ENCODE measurements at regions not wholly inside any gene's neighbourhood (a gene's known extent, or its start where the extent isn't known, plus 50 kb on each side); places are given as distances from the start of the nearest gene placed in this dataset.
"Not testable (repeated sequence)": the region's sequence is repeated elsewhere in the genome, so short reads cannot be mapped to it uniquely, and the experiment has no call there.

DNA sequence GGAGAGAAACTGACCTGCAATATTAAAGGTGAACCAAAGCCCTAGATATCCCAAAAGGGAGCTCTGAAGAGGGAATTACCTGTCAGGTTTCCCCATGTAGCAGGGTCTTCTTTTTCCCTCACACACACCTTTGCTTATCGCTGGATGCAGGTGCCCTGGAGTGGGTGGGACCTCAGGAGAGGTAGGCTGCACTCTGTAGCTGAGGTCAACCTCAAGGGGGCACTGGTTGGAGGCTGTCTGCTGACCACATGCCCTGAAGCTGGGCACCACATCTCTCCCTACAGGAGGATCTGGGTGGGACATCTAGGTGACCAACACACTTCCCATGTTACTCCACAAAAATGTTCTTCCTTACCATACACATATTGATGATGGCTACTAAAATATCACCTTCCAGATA is 298.7 kb upstream of the USP25 start:
- DNase-seq (ENCODE audit: low read depth): no peak

DNA sequence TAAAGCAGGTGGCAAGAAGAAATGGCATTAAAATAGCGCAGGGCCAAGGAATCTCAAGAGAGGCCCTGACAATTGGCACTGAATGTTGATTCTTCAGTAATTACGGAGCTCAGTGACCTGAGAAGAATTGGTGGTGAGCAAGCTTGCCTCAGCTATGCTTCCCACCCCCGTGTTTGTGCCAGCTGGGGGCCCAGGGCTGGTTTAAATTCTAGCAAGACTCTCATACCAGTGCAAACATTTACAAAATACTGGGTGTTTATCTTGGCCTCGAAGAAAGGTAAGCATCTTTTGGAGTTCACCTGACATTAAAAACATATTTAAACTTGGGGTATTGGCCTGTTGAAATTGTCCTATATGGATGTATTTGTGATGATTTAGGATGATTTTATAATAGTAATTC is 296.7 kb upstream of the USP25 start:
- DNase-seq (ENCODE audit: low read depth): no peak

DNA sequence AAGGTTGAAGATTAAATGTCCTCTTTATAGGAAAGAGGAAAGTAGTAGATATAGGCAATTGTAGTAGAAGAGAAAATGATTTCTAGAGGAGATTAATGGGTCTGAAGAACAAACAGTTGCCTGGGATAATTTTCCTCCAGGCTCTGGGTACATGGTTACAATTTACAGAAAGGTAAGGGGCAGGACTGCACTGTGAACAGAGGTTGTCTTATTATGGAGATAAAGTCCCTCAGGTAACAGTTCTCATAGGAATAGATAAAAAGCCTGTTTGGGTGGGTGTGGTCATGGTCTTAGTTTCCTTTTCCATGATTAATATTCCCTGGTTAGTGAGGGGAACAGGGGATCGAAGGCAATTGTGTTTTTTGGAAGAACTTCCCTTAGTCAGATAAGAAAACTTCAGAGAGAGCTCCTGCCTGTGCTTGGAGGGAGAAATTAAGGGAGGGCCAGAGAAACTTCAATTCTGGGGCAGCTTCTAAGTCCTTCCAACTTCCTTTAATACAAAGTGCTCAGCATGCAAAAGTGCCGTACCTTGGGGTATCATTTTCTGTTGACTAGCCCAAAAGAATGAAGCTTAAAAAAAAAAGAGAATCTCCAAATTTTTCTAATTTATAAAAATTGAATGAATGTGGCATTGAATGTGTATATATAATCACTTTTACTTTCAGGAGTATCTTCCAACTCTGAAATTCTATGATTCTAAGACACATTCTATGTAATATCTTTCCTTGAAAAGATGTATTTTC is 295.4 kb upstream of the USP25 start:
- DNase-seq (ENCODE audit: low read depth): no peak

DNA sequence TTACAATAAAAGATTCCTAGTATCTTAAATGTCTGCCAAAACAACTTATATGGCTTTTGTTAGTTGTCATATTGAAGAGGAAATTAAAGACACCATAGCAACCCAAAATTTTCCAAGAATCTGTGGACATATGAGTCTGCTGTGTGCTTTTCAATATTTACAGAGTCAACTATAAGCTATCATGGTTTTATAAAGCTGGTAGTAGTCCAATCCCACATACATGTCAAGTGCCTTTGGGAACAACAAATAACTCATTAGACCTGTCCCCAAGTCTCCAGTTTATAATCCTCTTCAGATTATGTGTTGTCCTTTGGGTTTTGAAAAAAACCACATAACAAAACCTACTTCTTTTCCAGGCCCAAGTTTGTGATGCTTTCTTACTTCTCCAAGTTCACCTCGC is 293.8 kb upstream of the USP25 start:
- no peak for DNase-seq (ENCODE audit: low read depth)

DNA sequence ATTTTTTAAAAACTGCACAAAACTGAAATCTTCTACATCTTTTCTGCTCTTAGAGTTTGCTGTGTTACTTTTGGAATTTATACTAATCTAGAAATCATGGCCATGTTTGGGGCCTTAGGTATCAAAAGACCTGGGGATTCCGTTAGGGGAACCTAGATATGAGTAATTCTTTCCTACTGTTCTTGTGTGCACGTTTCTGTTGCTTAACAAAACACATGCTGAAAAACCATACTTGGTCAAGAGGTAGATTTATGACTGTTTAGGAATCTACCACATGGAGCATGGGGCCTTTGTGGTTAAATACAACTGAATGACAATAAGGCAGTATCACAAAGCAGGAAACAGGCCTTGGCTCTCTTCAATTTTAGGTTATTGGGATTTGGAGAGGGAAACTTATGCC is 291.9 kb upstream of the USP25 start:
- DNase-seq (ENCODE audit: low read depth): peak; percentile 59

DNA sequence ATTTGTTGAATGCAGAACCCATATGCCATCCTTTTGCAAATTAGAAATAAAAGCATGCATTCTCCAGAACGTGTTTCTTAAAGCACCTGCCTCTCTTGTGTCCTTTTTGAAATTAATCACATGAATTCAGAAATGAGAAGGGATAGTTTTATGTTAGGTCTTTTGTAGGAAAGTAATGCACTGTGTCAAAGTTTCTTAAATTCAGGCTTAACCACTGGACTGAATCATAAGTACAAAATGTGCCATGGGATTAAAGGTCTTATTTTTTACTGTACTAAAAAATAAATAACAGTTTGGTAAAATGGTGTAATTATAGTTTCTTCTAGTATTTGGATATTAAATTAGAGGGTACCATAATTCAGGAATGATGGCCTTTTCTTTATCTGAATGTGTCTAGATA is 290.1 kb upstream of the USP25 start:
- DNase-seq (ENCODE audit: low read depth): no peak

DNA sequence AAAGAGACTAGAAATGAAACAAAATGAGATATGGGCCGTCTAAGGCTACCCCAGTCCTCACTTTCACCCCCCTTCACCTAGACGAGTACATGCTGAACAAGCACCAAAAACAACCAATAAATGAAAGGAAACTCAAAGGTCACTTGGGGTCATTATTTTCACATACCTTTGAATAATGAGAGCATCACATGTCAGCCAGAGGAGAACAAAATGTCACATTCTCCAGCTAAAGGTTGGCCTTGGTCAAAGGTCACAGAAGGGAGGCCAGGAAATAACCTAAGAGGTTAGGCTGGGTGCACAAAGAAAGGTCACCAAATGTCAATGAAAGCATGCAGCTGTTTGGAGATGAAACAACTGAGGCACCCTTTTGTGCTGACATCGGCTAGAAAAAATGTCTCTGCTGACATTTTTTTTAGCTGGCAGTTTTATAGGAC is 288.7 kb upstream of the USP25 start:
- no peak for DNase-seq (ENCODE audit: low read depth)

DNA sequence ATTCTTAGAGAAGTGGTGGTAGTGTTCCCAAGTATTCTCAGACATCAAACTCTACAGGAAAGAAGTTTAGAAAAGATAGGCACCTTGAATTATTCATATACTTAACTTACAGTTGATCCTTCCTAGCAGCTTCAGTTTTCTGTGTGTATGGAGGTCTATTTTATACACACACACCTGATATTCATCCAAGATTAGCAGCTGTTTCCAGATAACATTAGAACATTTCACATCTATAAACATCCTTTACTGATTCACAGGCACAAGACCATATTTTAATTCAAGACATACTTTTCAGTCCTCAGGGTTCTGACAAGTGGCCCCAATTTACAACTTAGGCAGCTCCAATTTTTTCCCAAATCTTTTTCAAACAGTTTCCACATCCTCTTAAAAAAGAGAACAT is 287.8 kb upstream of the USP25 start:
- no peak for DNase-seq (ENCODE audit: low read depth)

DNA sequence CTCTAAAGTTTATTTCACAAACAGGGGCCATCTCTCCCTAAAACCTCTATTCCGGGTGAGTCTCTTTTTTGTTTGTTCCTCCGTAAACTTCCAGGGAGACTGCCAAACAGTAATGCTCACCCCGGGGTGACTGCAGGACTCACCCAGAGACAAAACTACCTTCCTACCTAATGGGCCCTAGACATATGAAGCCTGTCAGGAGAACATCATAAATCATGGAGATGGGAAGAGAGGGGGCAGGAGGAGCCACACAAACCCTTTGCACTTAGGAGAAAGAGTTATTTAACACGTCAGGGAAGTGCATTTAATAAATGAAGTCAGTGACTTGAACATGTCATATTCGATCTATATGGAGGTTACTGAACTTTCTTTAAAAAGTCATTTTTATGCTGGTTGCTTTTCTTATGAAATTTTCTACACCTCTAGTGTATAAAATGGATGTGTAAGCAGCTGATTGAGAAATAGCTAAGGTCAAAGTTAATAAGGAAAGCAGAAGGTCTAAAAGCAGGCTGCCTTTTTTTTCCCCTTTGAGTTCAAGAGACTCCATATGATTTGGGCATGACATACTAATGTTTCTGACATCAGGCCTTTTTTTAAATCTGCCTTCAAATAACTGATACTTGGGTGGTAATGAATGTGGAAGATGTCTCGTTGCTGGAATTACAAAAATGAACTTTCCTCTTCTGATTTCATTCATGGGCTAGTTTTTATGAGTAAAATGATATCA is 286.9 kb upstream of the USP25 start:
- no peak for DNase-seq (ENCODE audit: low read depth)

DNA sequence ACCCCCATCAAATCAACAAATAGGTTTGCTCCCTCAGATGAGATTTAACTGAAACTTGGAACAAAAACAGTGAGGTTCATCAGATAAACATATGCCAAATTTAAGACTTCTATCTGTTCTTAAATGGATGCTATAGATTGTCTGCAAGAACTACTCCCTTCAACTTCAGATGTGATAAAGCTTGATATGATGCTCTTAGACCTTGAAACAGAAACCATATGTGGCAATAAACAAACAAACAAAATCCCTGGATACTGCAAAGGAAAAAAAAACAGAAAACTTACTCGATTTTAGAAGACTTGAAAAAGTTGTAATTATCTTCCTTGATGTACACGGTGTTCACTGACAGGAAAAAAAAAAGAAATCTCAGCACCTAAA is 286.1 kb upstream of the USP25 start:
- DNase-seq (ENCODE audit: low read depth): no peak

DNA sequence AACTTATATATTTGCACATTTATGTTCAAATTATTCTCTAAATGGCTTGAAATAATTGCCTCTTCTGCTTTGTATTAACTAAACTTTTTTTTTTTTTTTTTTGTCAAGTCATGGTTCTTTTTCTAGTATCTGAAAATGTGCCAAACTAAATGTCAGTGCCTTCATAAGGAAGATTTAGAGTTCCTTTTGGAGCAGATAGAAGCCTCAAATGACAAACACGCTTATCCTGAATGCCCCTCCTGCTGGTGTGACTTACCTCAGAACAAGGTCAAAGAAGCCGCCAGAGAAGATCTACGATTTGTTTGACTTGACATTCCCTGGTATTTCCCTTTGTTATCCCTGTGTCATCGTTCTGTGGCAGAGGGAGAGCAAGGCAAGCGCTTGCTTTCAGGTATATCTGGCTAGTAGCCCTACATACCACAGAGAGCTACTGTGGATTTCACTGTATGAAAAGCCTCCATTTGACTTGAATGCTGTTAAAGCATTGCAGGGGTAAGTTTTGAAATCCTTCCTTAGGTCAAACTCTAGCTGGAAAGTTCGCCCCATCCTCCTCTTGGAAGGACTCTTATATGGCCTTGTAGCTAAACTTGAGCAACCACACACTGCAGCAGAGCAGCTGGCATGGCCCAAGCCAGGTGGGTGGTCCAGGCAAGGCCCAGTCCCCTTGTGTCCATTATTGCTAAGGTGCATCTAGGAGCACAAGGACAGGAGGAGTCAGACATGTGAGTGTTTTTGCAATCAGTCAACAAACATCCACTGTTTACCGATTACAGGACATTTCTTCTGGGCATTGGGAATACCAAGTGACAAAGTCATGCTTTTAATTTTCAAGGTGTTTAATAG is 285.4 kb upstream of the USP25 start:
- DNase-seq (ENCODE audit: low read depth): no peak

DNA sequence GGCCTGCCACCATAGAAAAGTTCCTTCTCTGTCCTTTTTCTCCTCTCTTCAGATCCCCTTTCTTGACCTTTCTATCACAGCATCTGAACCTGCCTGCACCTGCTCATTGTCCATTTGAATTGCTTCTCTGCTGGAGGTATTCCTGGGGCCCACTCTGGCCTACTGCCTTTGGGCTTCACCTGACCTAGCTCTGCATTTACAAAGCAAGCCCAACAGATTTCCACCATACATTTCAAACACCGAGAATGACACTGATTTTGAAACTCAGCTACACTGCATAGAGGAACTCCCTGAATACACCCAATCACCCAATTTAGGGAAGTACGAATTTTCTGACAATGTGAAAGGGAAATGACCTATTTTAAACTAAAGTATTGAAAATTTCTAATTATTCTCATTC is 284.5 kb upstream of the USP25 start:
- no peak for DNase-seq (ENCODE audit: low read depth)

DNA sequence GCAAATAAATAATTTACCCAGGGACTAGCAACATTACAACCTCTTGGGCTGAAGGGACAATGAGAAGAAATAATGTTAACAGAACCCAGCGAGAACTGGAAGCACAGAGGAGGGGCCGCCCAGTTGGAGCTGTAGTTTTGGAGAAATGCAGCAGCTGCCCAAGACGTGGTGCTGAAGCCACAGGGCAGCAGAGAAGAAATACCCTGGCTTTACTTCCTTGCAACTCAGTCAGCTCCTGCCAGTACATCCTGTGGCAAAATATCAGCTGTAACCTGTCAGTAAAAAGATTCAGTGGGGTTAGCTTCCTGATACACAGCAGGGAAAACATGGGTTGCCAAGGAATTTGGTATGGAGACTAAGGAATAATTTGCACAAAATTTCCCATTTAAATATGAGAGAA is 283.6 kb upstream of the USP25 start:
- DNase-seq (ENCODE audit: low read depth): no peak

DNA sequence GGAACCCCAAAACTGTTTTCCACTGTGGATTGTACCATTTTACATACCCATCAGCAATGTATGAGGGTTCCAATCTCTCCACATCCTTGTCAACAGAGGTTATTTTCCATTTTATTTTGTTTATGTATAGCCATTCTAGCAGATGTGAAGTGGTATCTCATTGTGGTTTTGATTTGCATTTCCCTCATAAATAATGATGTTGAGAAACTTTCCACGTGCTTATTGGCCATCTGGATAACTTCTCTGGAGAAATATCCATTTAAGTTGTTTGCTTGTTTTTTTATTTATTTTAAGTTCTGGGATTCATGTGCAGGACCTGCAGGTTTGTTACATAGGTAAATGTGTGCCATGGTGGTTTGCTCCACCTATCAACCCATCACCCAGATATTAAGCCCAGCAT is 280.2 kb upstream of the USP25 start:
- DNase-seq (ENCODE audit: low read depth): no peak

DNA sequence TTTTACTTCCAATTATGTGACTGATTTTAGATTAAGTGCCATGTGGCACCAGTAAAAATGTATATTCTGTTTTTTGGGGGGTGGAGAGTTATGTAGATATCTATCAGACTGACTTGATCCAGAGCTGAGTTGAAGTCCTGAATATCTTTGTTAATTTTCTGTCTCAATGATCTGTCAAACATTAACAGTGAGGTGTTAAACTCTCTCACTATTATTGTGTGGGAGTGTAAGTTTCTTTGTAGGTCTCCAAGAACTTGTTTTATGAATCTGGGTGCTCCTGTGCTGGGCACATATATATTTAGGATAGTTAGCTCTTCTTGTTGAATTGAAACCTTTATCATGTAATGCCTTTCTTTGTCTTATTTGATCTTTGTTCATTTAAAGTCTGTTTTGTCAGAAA is 276.5 kb upstream of the USP25 start:
- DNase-seq (ENCODE audit: low read depth): no peak

DNA sequence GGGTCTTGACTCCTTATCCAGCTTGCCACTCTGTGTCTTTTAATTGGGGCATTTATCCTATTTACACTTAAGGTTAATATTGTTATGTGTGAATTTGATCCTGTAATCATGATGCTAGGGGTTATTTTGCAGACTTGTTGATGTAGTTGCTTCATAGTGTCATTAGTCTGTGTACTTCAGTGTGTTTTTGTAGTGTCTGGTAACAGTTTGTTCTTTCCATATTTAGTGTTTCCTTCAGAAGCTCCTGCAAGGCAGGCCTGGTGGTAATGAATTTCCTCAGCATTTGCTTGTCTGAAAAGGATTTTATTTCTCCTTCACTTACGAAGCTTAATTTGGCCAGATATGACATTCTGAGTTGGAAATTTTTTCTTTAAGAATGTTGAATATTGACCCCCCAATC is 276.0 kb upstream of the USP25 start:
- not testable (repeated sequence) for DNase-seq (ENCODE audit: low read depth)

DNA sequence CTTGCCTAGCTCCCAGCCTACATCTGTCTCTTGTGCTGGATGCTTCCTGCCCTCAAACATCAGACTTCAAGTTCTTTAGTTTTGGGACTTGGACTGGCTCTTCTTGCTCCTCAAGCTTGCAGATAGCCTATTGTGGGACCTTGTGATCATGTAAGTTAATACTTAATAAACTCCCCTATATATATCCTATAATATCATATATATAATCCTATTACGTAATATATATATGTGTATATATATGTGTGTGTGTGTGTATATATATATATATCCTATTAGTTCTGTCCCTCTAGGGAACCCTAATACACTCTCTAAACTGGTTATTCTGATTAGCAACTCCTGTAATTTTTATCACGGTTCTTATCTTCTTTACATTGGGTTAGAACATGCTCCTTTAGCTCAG is 274.9 kb upstream of the USP25 start:
- not testable (repeated sequence) for DNase-seq (ENCODE audit: low read depth)

DNA sequence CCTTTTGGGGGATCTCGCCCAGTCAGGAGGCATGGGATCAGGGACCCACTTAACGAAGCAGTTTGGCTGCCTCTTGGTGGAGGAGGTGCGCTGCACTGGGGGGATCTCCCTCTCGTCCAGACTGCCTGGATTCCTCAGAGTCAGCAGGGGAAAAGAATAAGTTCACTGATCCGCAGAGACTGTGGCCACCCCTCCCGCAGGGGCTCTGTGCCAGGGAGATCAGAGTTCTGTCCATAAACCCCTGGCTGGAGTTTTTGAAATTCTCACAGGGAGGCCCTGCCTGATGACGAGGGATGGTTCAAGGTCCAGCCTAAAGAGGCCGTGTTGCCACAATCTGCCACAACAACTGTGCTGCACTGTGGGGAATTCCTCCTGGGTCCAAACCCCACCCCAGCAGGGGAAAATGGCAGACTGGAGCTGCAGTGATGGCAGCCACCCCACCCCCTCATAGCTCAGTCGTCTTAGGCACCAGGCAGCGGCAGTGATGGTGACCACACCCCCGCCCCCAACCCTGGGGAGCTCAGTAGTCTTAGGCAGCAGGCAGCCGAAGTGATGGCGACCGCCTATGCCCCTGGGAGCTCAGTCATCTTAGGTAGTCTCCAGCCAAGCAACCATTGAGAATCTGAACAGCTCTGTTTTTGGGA is 273.8 kb upstream of the USP25 start:
- DNase-seq (ENCODE audit: low read depth): no peak

DNA sequence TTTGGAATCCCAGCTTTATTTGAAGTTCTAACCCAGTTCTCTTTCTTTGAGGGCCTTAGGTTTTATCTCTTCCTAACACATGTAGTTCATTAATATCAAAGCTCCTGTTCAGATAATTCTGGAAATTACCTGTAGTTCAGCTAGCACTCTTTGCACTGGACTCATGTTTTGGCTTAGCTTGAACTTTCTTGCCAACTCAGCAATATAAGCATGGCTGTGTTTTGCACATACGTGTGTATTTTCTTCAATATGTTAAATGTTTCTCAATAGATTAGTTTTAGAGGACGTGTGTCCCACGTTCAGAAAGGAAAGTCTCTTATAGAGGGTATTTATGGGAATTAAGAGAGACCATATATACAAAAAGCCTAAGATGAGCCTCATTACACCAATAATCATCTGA is 271.8 kb upstream of the USP25 start:
- no peak for DNase-seq (ENCODE audit: low read depth)

DNA sequence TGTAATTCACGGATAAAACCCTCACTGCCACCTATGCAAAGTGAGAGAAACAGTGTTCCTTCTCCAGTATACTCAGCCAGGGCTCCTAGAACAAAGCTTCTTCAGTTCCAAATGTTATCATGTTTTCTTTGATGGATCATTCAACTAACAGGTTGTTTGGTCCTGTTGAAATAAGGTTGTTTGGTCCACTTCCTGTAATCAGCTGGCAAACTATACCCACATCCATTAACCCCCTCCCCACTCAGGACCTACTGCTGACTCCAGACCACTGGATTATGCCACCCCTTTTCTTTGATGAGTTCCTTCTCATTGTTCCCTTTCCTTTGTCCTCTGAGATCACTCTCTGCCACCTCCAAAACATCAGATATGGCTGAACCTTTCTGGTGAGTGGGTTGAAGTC is 267.7 kb upstream of the USP25 start:
- no peak for DNase-seq (ENCODE audit: low read depth)

DNA sequence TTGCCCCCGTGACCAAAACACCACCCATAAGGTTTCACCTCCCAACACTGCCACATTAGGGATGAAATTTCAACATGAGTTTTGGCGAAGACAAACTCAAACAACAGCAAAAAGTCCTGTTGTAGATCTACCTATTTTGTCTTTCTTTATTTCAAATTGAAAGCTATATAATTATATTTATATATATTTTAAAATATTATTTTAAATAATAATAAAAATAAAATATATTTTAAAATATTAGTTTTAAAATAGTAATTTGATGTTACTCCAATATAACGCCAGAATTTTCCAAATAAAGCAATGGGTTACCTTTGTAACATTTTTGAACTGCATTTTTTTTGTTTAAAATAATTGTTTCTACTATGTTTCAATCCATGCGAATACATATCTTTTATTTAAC is 263.5 kb upstream of the USP25 start:
- DNase-seq (ENCODE audit: low read depth): no peak

DNA sequence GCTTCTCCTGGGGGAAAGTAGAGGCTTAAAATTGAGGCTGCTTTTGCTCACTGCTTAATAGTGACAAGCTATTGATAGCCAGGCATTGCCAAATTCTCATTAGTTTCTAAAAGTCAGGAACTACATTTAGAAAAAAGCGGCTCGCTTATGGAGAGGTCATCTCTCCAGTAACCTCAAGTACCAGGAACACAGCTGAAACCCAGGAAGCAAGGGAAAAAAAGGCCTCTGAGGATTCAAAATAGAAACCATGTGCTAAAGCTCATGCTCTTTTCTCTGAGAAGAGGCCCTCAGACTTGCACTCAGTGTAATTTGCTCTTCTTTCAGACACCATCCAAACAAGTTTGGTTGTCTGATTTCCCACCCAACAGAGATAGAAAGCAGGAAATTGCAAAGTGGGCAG is 261.4 kb upstream of the USP25 start:
- no peak for DNase-seq (ENCODE audit: low read depth)

All from RPMI7951 (cell line).